Mesendoderm (in vitro differentiated cells): ENCODE measurements at regions not wholly inside any gene's neighbourhood (a gene's known extent, or its start where the extent isn't known, plus 50 kb on each side); places are given as distances from the start of the nearest gene placed in this dataset.

ENCODE experiments used
- DNase-seq: peaks from one replicate; pipeline ENCODE4 v3.0.0; 2013
- H2AK5ac ChIP-seq: 2 replicates; pipeline ENCODE4 v1.6.1; 2013; ENCODE audit warnings: low read length, inconsistent platforms
- H2BK120ac ChIP-seq: 2 replicates; pipeline ENCODE4 v1.6.1; 2013; ENCODE audit warnings: low read depth, mild to moderate bottlenecking, low read length, moderate library complexity, mixed read lengths
- H2BK15ac ChIP-seq: replicated peaks from 2 replicates; pipeline ENCODE4 v1.6.1; 2013; ENCODE audit warnings: low read depth, mild to moderate bottlenecking, moderate library complexity
- H2BK5ac ChIP-seq: 2 replicates; pipeline ENCODE4 v1.6.1; 2013; ENCODE audit warnings: low read length, inconsistent platforms
- H3K18ac ChIP-seq: 2 replicates; pipeline ENCODE4 v1.6.1; 2013; ENCODE audit warnings: mild to moderate bottlenecking, low read length, mixed read lengths
- H3K23ac ChIP-seq: one replicate; pipeline ENCODE4 v1.6.1; 2013; ENCODE audit warnings: low read length
- H3K27ac ChIP-seq: 2 replicates; pipeline ENCODE4 v1.5.1; 2013; ENCODE audit warnings: low read depth, mild to moderate bottlenecking, inconsistent platforms, low read length, moderate library complexity
- H3K27me3 ChIP-seq: 2 replicates; pipeline ENCODE4 v1.6.1; 2013; ENCODE audit warnings: low read length, control low read depth, mild to moderate bottlenecking, inconsistent platforms; ENCODE audit not compliant: insufficient read depth, poor library complexity
- H3K36me3 ChIP-seq: 2 replicates; pipeline ENCODE4 v1.6.1; 2013; ENCODE audit warnings: low read length, inconsistent platforms; ENCODE audit not compliant: control insufficient read depth, insufficient read depth
- H3K4ac ChIP-seq: one replicate; pipeline ENCODE4 v1.6.1; 2013; ENCODE audit warnings: low read depth, mild to moderate bottlenecking, low read length, moderate library complexity
- H3K4me1 ChIP-seq: 2 replicates; pipeline ENCODE4 v1.6.1; 2013; ENCODE audit warnings: low read depth, low read length, inconsistent platforms; ENCODE audit not compliant: control insufficient read depth
- H3K4me2 ChIP-seq: 2 replicates; pipeline ENCODE4 v1.6.1; 2013; ENCODE audit warnings: low read length
- H3K4me3 ChIP-seq: 2 replicates; pipeline ENCODE4 v1.5.1; 2013; ENCODE audit warnings: mild to moderate bottlenecking, low read length
- H3K56ac ChIP-seq: one replicate; pipeline ENCODE4 v1.6.1; 2013; ENCODE audit warnings: low read length
- H3K79me1 ChIP-seq: 2 replicates; pipeline ENCODE4 v1.6.1; 2013; ENCODE audit warnings: low read length, inconsistent platforms
- H3K79me2 ChIP-seq: 2 replicates; pipeline ENCODE4 v1.6.1; 2013; ENCODE audit warnings: mild to moderate bottlenecking, low read length; ENCODE audit not compliant: control insufficient read depth, insufficient read depth
- H3K9ac ChIP-seq: 2 replicates; pipeline ENCODE4 v1.6.1; 2013; ENCODE audit warnings: low read length, inconsistent platforms
- H4K5ac ChIP-seq: one replicate; pipeline ENCODE4 v1.6.1; 2013; ENCODE audit warnings: low read length
- H4K8ac ChIP-seq: one replicate; pipeline ENCODE4 v1.6.1; 2013; ENCODE audit warnings: low read depth, mild to moderate bottlenecking, control low read depth, low read length, moderate library complexity
- WGBS: extraction: QIAGEN DNeasy Blood & Tissue Kit; methylation state at CpG from one replicate; pipeline ENCODE4 v1.1.7; 2013; ENCODE audit warnings: low lambda C conversion rate, missing lambda C conversion rate; ENCODE audit not compliant: insufficient coverage; ENCODE audit errors: extremely low coverage; 5-methylcytosine and 5-hydroxymethylcytosine counted together

DNA sequence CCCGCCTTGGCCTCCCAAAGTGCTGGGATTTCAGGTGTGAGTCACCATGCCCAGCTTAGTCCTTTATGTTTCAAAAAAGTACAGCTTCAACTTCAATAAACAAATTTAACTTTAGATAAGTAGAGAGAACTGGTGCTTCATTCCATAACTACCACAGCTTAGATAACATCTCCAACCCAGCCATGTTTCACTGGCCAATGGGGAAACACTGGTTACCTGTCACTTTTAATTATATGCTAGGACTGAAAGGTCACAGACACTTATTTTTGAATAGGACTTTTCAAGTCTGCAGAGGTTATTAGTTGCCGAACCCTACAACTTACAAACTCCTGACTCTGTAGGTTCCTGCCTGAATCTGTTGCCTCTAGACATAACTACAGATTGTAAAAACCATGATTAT is 56.5 kb upstream of the ST6GALNAC3 start:
- Histone ChIP-seq H3K4ac (no peak overlapping the region), H3K18ac (no peak overlapping the region), H3K4me2 (no peak overlapping the region), H2BK5ac (peak overlapping the region; percentile 12), H3K79me1 (no peaks in the 10 kb centered on the region), H4K5ac (no peak overlapping the region), H3K79me2 (no peaks in the 10 kb centered on the region), H3K4me3 (no peak overlapping the region), H3K23ac (no peak overlapping the region), H2AK5ac (no peak overlapping the region), H4K8ac (no peak overlapping the region), H3K56ac (no peak overlapping the region), H3K27me3 (no peaks in the 10 kb centered on the region), H3K4me1 (no peaks in the 10 kb centered on the region), H2BK120ac (no peak overlapping the region), H3K27ac (no peak overlapping the region), H3K36me3 (no peaks in the 10 kb centered on the region), H2BK15ac (no peak overlapping the region), H3K9ac (no peak overlapping the region)
- no peak for DNase-seq
- WGBS: no CpG with 5 or more reads among the region's 2 CpGs

DNA sequence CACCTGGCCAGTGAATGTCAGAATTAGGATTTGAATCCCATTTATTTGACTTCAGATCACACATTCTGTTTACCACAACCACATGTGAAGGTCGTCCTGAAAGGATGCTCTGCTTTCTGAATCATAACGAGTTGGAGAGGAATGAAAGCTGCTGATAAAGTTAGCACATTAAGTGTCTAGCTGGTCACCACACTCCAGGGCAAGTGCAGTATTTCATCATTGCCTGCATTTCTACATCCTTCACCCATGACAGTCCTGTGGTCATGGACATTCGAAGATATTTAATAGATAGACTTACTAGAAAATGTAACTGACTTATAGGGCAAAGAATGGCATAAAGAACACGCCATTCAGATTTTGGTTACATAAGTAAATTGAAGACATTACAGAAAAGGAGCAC is 52.7 kb upstream of the ST6GALNAC3 start:
- H3K4me2 ChIP-seq: no peak overlapping the region
- H2AK5ac ChIP-seq: no peak overlapping the region
- H4K8ac ChIP-seq: no peak overlapping the region
- no peak overlapping the region for H3K56ac ChIP-seq
- no peak overlapping the region for H3K9ac ChIP-seq
- H3K79me2 ChIP-seq: no peaks in the 10 kb centered on the region
- H3K36me3 ChIP-seq: no peaks in the 10 kb centered on the region
- H3K23ac ChIP-seq: no peak overlapping the region
- H2BK15ac ChIP-seq: no peak overlapping the region
- no peak overlapping the region for H2BK120ac ChIP-seq
- no peak overlapping the region for H2BK5ac ChIP-seq
- no peak for DNase-seq
- no peaks in the 10 kb centered on the region for H3K79me1 ChIP-seq
- H3K27me3 ChIP-seq: no peaks in the 10 kb centered on the region
- H4K5ac ChIP-seq: no peak overlapping the region
- no peak overlapping the region for H3K4ac ChIP-seq
- WGBS: no CpG with 5 or more reads among the region's 4 CpGs
- H3K4me3 ChIP-seq: no peak overlapping the region
- no peaks in the 10 kb centered on the region for H3K4me1 ChIP-seq
- H3K27ac ChIP-seq: no peak overlapping the region
- no peak overlapping the region for H3K18ac ChIP-seq

DNA sequence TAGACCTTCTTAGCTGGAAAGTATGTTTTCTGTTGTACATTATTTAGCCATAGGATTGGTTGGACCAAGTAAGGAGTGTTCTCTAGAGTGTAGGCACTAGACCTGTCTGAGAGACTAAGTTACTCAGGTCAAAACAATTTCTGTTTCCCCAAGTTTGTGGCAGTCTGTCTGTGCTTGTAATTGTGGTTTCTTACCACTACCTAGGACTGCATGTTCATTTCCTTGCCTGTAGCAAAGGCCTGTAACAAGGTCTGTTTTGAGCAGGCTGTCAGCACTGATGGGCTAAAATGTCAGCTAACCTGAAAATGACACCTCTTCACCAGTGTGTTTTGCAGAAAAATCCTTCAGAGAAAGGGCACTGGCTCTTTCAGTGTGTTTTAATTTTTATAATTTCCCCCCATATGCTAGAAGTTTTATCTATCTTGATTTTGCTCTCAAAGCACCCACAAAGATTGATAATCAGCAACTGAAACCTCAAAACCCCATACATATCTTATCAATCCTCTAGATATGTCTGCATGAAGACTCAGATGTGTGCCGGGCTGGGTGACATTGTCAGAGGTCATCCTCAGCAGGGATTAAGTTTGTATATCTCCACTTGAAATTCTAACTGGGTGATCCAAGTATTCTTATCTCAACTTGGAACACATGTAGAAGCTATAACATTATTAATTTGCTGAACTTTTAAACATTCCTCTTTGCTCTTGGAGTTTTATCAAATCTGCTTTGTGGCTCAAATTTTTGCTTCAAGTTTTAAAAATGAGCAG is 50.7 kb upstream of the ST6GALNAC3 start:
- Histone ChIP-seq H4K5ac (no peak overlapping the region), H3K56ac (no peak overlapping the region), H3K9ac (no peak overlapping the region), H3K4me3 (no peak overlapping the region), H2AK5ac (no peak overlapping the region), H4K8ac (no peak overlapping the region), H3K23ac (no peak overlapping the region), H3K27ac (no peak overlapping the region), H2BK15ac (no peak overlapping the region), H3K4me2 (no peak overlapping the region), H2BK120ac (no peak overlapping the region), H2BK5ac (no peak overlapping the region), H3K79me1 (no peaks in the 10 kb centered on the region), H3K4ac (no peak overlapping the region), H3K18ac (no peak overlapping the region), H3K4me1 (no peaks in the 10 kb centered on the region), H3K36me3 (no peaks in the 10 kb centered on the region), H3K79me2 (no peaks in the 10 kb centered on the region), H3K27me3 (no peaks in the 10 kb centered on the region)
- no CpG with 5 or more reads among the region's 1 CpG for WGBS
- DNase-seq: peak; percentile 54
